WI38 (cell line): ENCODE measurements at regions not wholly inside any gene's neighbourhood (a gene's known extent, or its start where the extent isn't known, plus 50 kb on each side); places are given as distances from the start of the nearest gene placed in this dataset.

Experiments
- H3K4me3 ChIP-seq: 2 replicates; pipeline ENCODE4 v1.5.1; 2011; ENCODE audit warnings: low read depth, mild to moderate bottlenecking, control low read depth, low read length
- CTCF ChIP-seq: IDR thresholded peaks from 2 replicates; pipeline ENCODE4 v1.5.1; 2012; ENCODE audit warnings: low read depth, mild to moderate bottlenecking, control low read depth, low read length

GRCh38 chr5:4422247-4422646, 717.9 kb upstream of the ADAMTS16 start:
- no peak overlapping the region for H3K4me3 ChIP-seq
- TF ChIP-seq CTCF: no peak

DNA sequence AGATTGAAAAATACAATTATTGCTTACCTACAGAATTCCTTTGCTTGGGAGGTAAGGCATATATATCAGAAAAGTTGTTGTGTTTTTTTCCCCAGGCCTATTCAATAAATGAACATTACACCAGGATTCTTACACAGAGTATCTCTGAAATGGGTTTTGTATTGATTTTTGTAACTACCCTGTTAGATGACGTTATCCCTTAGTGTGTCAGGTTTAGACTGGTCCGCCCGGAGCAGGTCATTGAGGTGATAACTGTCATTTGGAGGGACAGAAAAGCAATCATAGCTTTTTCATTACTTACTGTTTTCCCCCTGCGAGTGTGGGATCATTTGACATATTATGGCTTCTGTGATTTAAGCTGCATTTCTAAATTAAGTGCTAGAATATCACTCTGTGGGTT, 715.2 kb upstream of the ADAMTS16 start:
- H3K4me3 ChIP-seq: no peak overlapping the region
- no peak for TF ChIP-seq CTCF

DNA sequence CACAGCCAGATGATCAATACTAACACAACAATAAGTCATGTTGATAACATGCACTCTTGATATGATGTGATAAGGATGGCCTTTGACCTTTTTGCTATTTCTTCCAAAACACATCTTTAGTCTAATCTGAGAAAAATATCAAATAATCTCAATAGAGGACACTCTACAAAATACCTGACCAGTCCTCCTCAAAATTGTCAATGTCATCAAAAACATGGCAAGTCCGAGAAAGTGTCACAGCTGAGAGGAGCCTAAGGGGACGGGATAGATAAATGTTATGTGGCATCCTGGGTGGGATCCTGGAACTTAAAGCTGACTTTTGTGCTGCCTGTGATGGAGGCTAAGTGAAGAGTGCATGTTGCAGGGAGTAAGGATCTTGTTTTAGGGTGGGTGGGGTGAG, 699.6 kb upstream of the ADAMTS16 start:
- no peak overlapping the region for H3K4me3 ChIP-seq

DNA sequence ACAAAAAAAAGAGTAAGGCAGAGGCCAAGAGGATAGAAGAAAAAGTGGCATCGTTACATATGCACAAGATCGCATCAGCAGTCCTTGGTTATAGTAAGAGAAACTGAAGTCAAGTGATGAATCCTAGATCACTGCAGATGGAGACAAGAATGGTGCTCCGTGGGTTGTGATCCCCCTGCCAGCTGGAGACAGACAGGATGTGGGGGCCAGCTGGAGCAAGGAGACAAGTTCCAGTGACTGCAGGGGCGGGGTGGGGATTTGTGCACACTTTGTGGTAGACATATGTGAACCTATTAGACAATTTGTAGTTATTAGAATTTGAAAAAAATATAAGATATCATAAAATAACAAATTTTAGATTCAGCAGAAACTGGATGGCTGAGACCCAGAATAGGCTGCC, 697.9 kb upstream of the ADAMTS16 start:
- H3K4me3 ChIP-seq: no peak overlapping the region
- no peak for TF ChIP-seq CTCF

More for the DNA sequence above, 699.6 kb upstream of the ADAMTS16 start:
- no peak for TF ChIP-seq CTCF

- H3K4me3 ChIP-seq: no peak overlapping the region
- no peak for TF ChIP-seq CTCF
Observed at GRCh38 chr5:4447657-4448056, 692.5 kb upstream of the ADAMTS16 start.

DNA sequence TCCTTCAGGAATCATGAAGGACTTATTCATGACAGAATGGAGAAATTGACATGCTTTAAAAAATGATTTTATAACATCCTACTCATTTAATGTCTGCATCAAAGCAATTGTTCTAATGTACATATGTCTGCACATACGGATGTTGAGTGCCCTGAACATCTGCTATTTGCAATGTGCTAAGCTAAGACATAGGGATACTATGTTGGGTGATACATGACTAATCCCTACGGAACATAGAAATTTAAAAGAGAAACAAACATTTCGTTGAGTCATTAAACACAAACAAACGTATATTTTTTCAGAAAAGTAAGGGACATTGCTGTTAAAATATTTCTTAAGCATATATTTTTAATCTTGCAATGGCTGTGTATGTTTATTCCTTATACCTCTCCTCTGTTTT, 686.5 kb upstream of the ADAMTS16 start:
- TF ChIP-seq CTCF: no peak
- no peak overlapping the region for H3K4me3 ChIP-seq

GRCh38 chr5:4479426-4479825, 660.7 kb upstream of the ADAMTS16 start:
- no peak for TF ChIP-seq CTCF
- H3K4me3 ChIP-seq: no peak overlapping the region
